ENCODE measurements at regions not wholly inside any gene's neighbourhood (a gene's known extent, or its start where the extent isn't known, plus 50 kb on each side); places are given as distances from the start of the nearest gene placed in this dataset.

DNA sequence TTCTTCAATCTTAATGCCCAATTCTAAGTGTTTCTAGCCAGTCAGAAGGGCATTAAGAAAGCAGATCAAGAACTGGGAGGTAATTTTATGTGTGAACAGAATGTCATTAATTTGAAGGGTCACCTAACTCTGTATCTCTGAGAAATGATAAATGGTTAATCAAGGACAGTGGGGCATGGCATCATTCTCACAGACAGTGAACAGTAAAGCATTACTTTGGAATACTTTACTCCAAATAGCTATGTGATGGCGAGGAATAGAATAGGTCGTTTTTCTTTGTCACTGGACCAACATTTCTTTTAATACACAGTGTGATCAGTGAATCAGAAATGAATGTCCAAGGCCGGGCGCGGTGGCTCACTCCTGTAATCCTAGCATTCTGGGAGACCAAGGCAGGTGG lies 166.1 kb upstream of the KRR1 start:
- no peak for TF ChIP-seq CHD1 (IDR thresholded peaks at IDR 0.05; ENCODE audit: low read depth, low read length)
- TF ChIP-seq, protein P1, sequence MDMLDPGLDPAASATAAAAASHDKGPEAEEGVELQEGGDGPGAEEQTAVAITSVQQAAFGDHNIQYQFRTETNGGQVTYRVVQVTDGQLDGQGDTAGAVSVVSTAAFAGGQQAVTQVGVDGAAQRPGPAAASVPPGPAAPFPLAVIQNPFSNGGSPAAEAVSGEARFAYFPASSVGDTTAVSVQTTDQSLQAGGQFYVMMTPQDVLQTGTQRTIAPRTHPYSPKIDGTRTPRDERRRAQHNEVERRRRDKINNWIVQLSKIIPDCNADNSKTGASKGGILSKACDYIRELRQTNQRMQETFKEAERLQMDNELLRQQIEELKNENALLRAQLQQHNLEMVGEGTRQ (IDR thresholded peaks at IDR 0.05; ENCODE audit: low read depth, low read length), result no peak
- TF ChIP-seq CEBPB (IDR thresholded peaks at IDR 0.05; ENCODE audit: low read depth, low read length), result no peak
- no peak for TF ChIP-seq RFX5 (IDR thresholded peaks at IDR 0.05; ENCODE audit: low read depth, low read length)
- no peak for TF ChIP-seq POLR2A (IDR thresholded peaks at IDR 0.05; ENCODE audit: low read depth, low read length)
- no peak for TF ChIP-seq MXI1 (IDR thresholded peaks at IDR 0.05; ENCODE audit: borderline replicate concordance, low read depth, low read length)
- no peak for TF ChIP-seq MAZ (IDR thresholded peaks at IDR 0.05; ENCODE audit: borderline replicate concordance, low read depth, low read length)
- Histone ChIP-seq H3K79me1 (ENCODE audit: low read depth in 1 of 2, low read length in 2 of 2) (no peaks in the 10 kb centered on the region), H2AK5ac (ENCODE audit: low read depth, low read length) (no peak overlapping the region; the same call in 1 of the 2 replicates), H2BK120ac (ENCODE audit: low read depth, low read length) (no peak overlapping the region), H3K56ac (ENCODE audit: extremely low read depth, insufficient read depth, low read length) (no peak overlapping the region), H3K27me3 (ENCODE audit: control insufficient read depth, insufficient read depth, low read length) (no peaks in the 10 kb centered on the region), H3K4me2 (ENCODE audit: low read depth, low read length) (no peak overlapping the region), H3K23ac (ENCODE audit: low read depth, low read length) (no peak overlapping the region), H3K9me3 (ENCODE audit: control insufficient read depth, insufficient read depth, low read length) (no peaks in the 10 kb centered on the region), H3K9me1 (ENCODE audit: insufficient read depth, low read length) (no peaks in the 10 kb centered on the region), H2AK9ac (replicated peaks; ENCODE audit: low read depth, low read length, poor library complexity) (no peak overlapping the region), H4K20me1 (ENCODE audit: insufficient read depth, low read length) (no peaks in the 10 kb centered on the region), H3K4me3 (ENCODE audit: insufficient read depth, low read depth, low read length) (no peak overlapping the region), H2BK15ac (ENCODE audit: low read depth, low read length) (no peak overlapping the region), H3K4me1 (ENCODE audit: control insufficient read depth, insufficient read depth, low read length) (no peaks in the 10 kb centered on the region), H2BK5ac (ENCODE audit: low read depth, low read length, poor library complexity, severe bottlenecking) (no peak overlapping the region), H4K5ac (ENCODE audit: low read depth, low read length) (no peak overlapping the region), H3K27ac (ENCODE audit: insufficient read depth, low read length) (no peak overlapping the region), H2AFZ (replicated peaks; ENCODE audit: low read length, poor library complexity) (no peak overlapping the region), H2BK20ac (ENCODE audit: low read depth, low read length) (no peak overlapping the region), H3K9ac (ENCODE audit: low read depth, low read length) (no peak overlapping the region), H3K4ac (ENCODE audit: low read depth, low read length) (no peak overlapping the region), H4K91ac (ENCODE audit: insufficient read depth, low read depth, low read length) (no peak overlapping the region), H3K14ac (replicated peaks; ENCODE audit: low read depth, low read length) (no peak overlapping the region), H3K36me3 (ENCODE audit: control insufficient read depth, insufficient read depth, low read length) (no peaks in the 10 kb centered on the region), H3K18ac (ENCODE audit: low read depth, low read length) (no peak overlapping the region), H4K8ac (ENCODE audit: low read depth in 2 of 2, low read length in 2 of 2) (no peak overlapping the region)
- WGBS, 2 experiments (ENCODE audit: extremely low coverage in 2 of 2, insufficient read length in 1 of 2), result no CpG with 5 or more reads among the region's 5 CpGs
- dilution Hi-C loops (cut with HindIII; ENCODE audit: low sequenced_read_pairs, unreplicated experiment) (no loop called here), intact Hi-C loops (cut with micrococcal nuclease) (no loop called here), in situ Hi-C loops (cut with MboI; ENCODE audit: low sequenced_read_pairs) (no loop called here)
- ATAC-seq (ENCODE audit: low read depth) (no peak), DNase-seq (no peak)
- POLR2A ChIA-PET (ENCODE audit: unreplicated experiment), result no interaction called here
- CTCF ChIA-PET, result no interaction called here
- BruUV-seq (replicated peaks), result no TSS peak
